ENCODE measurements at regions not wholly inside any gene's neighbourhood (a gene's known extent, or its start where the extent isn't known, plus 50 kb on each side); places are given as distances from the start of the nearest gene placed in this dataset.

GRCh38 chr4:146059865-146060264 is 115.7 kb upstream of the LSM6 start:
- no peak for TF ChIP-seq CTCF (IDR thresholded peaks at IDR 0.05; ENCODE audit: extremely low read depth, missing control alignments)
- DNase-seq (ENCODE audit: low spot score) = peak; percentile 46

- DNase-seq (ENCODE audit: low spot score) = peak; percentile 25
- no peak for TF ChIP-seq CTCF (IDR thresholded peaks at IDR 0.05; ENCODE audit: extremely low read depth, missing control alignments)
Observed at GRCh38 chr4:146059151-146059550, 116.4 kb upstream of the LSM6 start.

GRCh38 chr4:146058531-146058930 is 117.0 kb upstream of the LSM6 start:
- no peak for TF ChIP-seq CTCF (IDR thresholded peaks at IDR 0.05; ENCODE audit: extremely low read depth, missing control alignments)
- DNase-seq (ENCODE audit: low spot score) = no peak

GRCh38 chr4:146054676-146055075 is 116.1 kb upstream of the ZNF827 start:
- no peak for DNase-seq (ENCODE audit: low spot score)
- no peak for TF ChIP-seq CTCF (IDR thresholded peaks at IDR 0.05; ENCODE audit: extremely low read depth, missing control alignments)

- DNase-seq (ENCODE audit: low spot score) = no peak
- TF ChIP-seq CTCF (IDR thresholded peaks at IDR 0.05; ENCODE audit: extremely low read depth, missing control alignments) = no peak
Observed at GRCh38 chr4:146053891-146054290, 115.3 kb upstream of the ZNF827 start.

- no peak for TF ChIP-seq CTCF (IDR thresholded peaks at IDR 0.05; ENCODE audit: extremely low read depth, missing control alignments)
- DNase-seq (ENCODE audit: low spot score) = no peak
Observed at GRCh38 chr4:146051728-146052391, 113.2 kb upstream of the ZNF827 start.

GRCh38 chr4:146051223-146051622 is 112.6 kb upstream of the ZNF827 start:
- no peak for DNase-seq (ENCODE audit: low spot score)
- TF ChIP-seq CTCF (IDR thresholded peaks at IDR 0.05; ENCODE audit: extremely low read depth, missing control alignments) = no peak

All from GM20000 (cell line).